PC-9 (cell line): ENCODE measurements at regions not wholly inside any gene's neighbourhood (a gene's known extent, or its start where the extent isn't known, plus 50 kb on each side); places are given as distances from the start of the nearest gene placed in this dataset.

ENCODE experiments used
- BruUV-seq: library from RNA; stranded (reverse); fragments of 400-500 nt; replicated peaks from 2 replicates; lab custom pipeline; 2021; lab: Mats Ljungman, UMichigan
- CTCF ChIA-PET: fragments of 300-600 bp; sonication (Branson Sonifier 250); formaldehyde crosslinking; loops from one replicate; lab custom pipeline; 2022; ENCODE audit warnings: antibody characterized with exemption; lab: Charles Lee
- POLR2A ChIA-PET: fragments of 300-600 bp; sonication (Branson Sonifier 250); formaldehyde crosslinking; loops from one replicate; lab custom pipeline; 2022; ENCODE audit warnings: antibody characterized with exemption; ENCODE audit not compliant: unreplicated experiment; lab: Charles Lee
- DNase-seq, 2 experiments: peaks; one replicate each; pipeline versions ENCODE4 v3.0.0 to v3.0.0-alpha.2; 2015 to 2022; ENCODE audit warnings: mixed read lengths in 1 of 2
- H2AFZ ChIP-seq: fragments of 200-600 bp; sonication (generic); 2 replicates; pipeline ENCODE4 v1.8.1; 2017; ENCODE audit warnings: antibody characterized with exemption
- H3F3A ChIP-seq: fragments of 200-600 bp; sonication (generic); 2 replicates; pipeline ENCODE4 v1.8.1; 2017; ENCODE audit warnings: antibody characterized with exemption, mild to moderate bottlenecking, low read depth; ENCODE audit not compliant: insufficient read depth
- H3K27ac ChIP-seq: fragments of 200-600 bp; sonication (generic); 2 replicates; pipeline ENCODE4 v1.6.1; 2016; ENCODE audit warnings: mixed run types
- H3K27me3 ChIP-seq: fragments of 200-600 bp; sonication (generic); 2 replicates; pipeline ENCODE4 v1.6.1; 2016; ENCODE audit warnings: low read depth, mixed run types; ENCODE audit not compliant: insufficient read depth
- H3K36me3 ChIP-seq: fragments of 200-600 bp; sonication (generic); 2 replicates; pipeline ENCODE4 v1.6.1; 2016; ENCODE audit warnings: low read depth, mixed run types
- H3K4me1 ChIP-seq: fragments of 200-600 bp; sonication (generic); replicated peaks from 2 replicates; pipeline ENCODE4 v1.6.1; 2016; ENCODE audit warnings: mixed run types; ENCODE audit not compliant: insufficient read depth
- H3K4me2 ChIP-seq: fragments of 200-600 bp; sonication (generic); 2 replicates; pipeline ENCODE4 v1.6.1; 2017; ENCODE audit warnings: mixed run types
- H3K4me3 ChIP-seq: fragments of 200-600 bp; sonication (generic); 2 replicates; pipeline ENCODE4 v1.6.1; 2016; ENCODE audit warnings: mixed run types
- H3K79me2 ChIP-seq: fragments of 200-600 bp; sonication (generic); 2 replicates; pipeline ENCODE4 v1.6.1; 2017; ENCODE audit warnings: low read depth, mixed run types
- H3K9me2 ChIP-seq: fragments of 200-600 bp; sonication (generic); 2 replicates; pipeline ENCODE4 v1.8.1; 2017; ENCODE audit warnings: mild to moderate bottlenecking; ENCODE audit not compliant: insufficient read depth
- H3K9me3 ChIP-seq: fragments of 200-600 bp; sonication (generic); 2 replicates; pipeline ENCODE4 v1.8.1; 2016; ENCODE audit warnings: low read depth; ENCODE audit not compliant: insufficient read depth
- H4K20me1 ChIP-seq: fragments of 200-600 bp; sonication (generic); 2 replicates; pipeline ENCODE4 v1.8.1; 2017; ENCODE audit not compliant: insufficient read depth
- CTCF ChIP-seq: fragments of 200-600 bp; sonication (generic); conservative IDR thresholded peaks from 2 replicates; pipeline ENCODE4 v1.6.1; 2017; ENCODE audit warnings: mixed run types, antibody characterized with exemption, mild to moderate bottlenecking, moderate library complexity
- EZH2 ChIP-seq: fragments of 200-600 bp; sonication (generic); IDR thresholded peaks from 2 replicates; pipeline ENCODE4 v1.8.0; 2017; ENCODE audit warnings: antibody characterized with exemption, low read depth
- intact Hi-C: fragments of 100-400 bp; cut with micrococcal nuclease; formaldehyde crosslinking; loops from one replicate; pipeline ENCODE4 v1.10.0; 2022; ENCODE audit not compliant: unreplicated experiment

GRCh38 chr19:31897292-31897691 lies 448.1 kb upstream of the ZNF507 start:
- H3K27me3 ChIP-seq, result no peaks in the 10 kb centered on the region
- H3K4me2 ChIP-seq, result no peak overlapping the region
- no peaks in the 10 kb centered on the region for H3K9me2 ChIP-seq
- no TSS peak for BruUV-seq
- no peaks in the 10 kb centered on the region for H3K4me1 ChIP-seq
- H3K4me3 ChIP-seq, result no peak overlapping the region
- POLR2A ChIA-PET, result no interaction called here
- intact Hi-C loops, result no loop called here
- DNase-seq, result no peak
- no peaks in the 10 kb centered on the region for H3K79me2 ChIP-seq
- no peak overlapping the region for H3K27ac ChIP-seq
- no peak for TF ChIP-seq CTCF
- no peak for TF ChIP-seq EZH2
- CTCF ChIA-PET, result no interaction called here
- H3F3A ChIP-seq, result no peaks in the 10 kb centered on the region
- no peak overlapping the region for H2AFZ ChIP-seq
- H3K36me3 ChIP-seq, result no peaks in the 10 kb centered on the region
- no peaks in the 10 kb centered on the region for H3K9me3 ChIP-seq
- no peaks in the 10 kb centered on the region for H4K20me1 ChIP-seq

- Histone ChIP-seq H3K27me3 (no peaks in the 10 kb centered on the region), H3K27ac (no peak overlapping the region), H3K9me2 (no peaks in the 10 kb centered on the region), H3K4me3 (no peak overlapping the region), H3K4me2 (no peak overlapping the region), H3K9me3 (no peaks in the 10 kb centered on the region), H3K4me1 (no peaks in the 10 kb centered on the region), H4K20me1 (no peaks in the 10 kb centered on the region), H2AFZ (no peak overlapping the region), H3K36me3 (no peaks in the 10 kb centered on the region), H3K79me2 (no peaks in the 10 kb centered on the region), H3F3A (no peaks in the 10 kb centered on the region)
- DNase-seq, result no peak
- TF ChIP-seq CTCF, result no peak
- TF ChIP-seq EZH2, result no peak
- POLR2A ChIA-PET, result no interaction called here
- CTCF ChIA-PET, result no interaction called here
- intact Hi-C loops, result no loop called here
- BruUV-seq, result no TSS peak
Observed at GRCh38 chr19:31900991-31901390, 444.4 kb upstream of the ZNF507 start.

- H3K79me2 ChIP-seq, result no peaks in the 10 kb centered on the region
- H3F3A ChIP-seq, result no peaks in the 10 kb centered on the region
- H2AFZ ChIP-seq, result no peak overlapping the region
- no peak for TF ChIP-seq EZH2
- TF ChIP-seq CTCF, result no peak
- H3K27me3 ChIP-seq, result peaks cover 13% of the 10 kb centered on the region; the same call in 1 of the 2 replicates
- no peak overlapping the region for H3K27ac ChIP-seq
- intact Hi-C loops, result no loop called here
- BruUV-seq, result no TSS peak
- H3K9me3 ChIP-seq, result no peaks in the 10 kb centered on the region
- CTCF ChIA-PET, result no interaction called here
- no peaks in the 10 kb centered on the region for H3K4me1 ChIP-seq
- H3K36me3 ChIP-seq, result no peaks in the 10 kb centered on the region
- H3K4me2 ChIP-seq, result no peak overlapping the region
- no peak for DNase-seq
- POLR2A ChIA-PET, result no interaction called here
- no peak overlapping the region for H3K4me3 ChIP-seq
- no peaks in the 10 kb centered on the region for H4K20me1 ChIP-seq
- no peaks in the 10 kb centered on the region for H3K9me2 ChIP-seq
Observed at GRCh38 chr19:31902821-31903220, 442.6 kb upstream of the ZNF507 start.
